ENCODE measurements at regions not wholly inside any gene's neighbourhood (a gene's known extent, or its start where the extent isn't known, plus 50 kb on each side); places are given as distances from the start of the nearest gene placed in this dataset.
"Not testable (repeated sequence)": the region's sequence is repeated elsewhere in the genome, so short reads cannot be mapped to it uniquely, and the experiment has no call there.

GRCh38 chr2:107657049-107657448, 169.6 kb upstream of the RGPD4 start:
- no peak for DNase-seq

DNA sequence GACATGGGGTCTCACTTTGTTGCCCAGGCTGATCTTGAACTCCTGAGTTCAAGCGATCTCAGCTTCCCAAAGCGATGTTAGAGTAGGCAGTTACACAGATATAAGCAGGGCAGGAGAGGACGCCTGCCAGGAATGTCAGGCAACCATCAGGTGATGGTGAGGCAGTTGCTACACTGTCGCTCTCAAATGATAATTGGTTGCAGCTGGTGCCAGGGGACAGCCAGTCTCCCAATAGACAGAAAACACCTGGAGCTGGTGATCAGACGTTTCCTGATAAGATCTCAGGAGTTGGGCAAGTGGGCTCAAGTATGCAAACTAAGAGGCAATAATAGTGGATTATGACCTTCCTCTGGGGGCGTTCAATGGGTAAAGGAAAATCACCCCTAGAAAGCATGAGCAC, 163.1 kb upstream of the RGPD4 start:
- DNase-seq: no peak

- DNase-seq: no peak
Observed at GRCh38 chr2:107669335-107669734, 157.4 kb upstream of the RGPD4 start.

GRCh38 chr2:107681936-107682335, 144.8 kb upstream of the RGPD4 start:
- DNase-seq: no peak

DNA sequence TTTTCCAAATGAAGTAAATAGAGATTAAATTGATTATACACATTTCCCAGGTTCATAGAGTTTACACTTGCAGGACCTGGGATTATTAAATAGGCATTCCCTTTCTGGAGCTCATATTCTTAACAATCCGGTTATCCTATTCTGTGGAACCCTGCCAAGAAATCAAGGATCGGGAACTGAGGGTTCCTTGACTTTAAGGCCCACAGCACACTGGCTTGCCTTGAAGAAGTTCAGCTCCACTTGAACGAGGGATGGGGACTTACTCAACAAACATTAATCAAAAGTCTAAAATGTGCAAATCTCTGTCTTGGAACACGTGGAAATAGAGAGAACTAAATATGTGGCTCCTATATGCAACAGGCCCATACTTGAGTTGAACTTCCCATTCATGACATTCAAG, 142.3 kb upstream of the RGPD4 start:
- DNase-seq: no peak

GRCh38 chr2:107685421-107685986, 141.2 kb upstream of the RGPD4 start:
- no peak for DNase-seq

DNA sequence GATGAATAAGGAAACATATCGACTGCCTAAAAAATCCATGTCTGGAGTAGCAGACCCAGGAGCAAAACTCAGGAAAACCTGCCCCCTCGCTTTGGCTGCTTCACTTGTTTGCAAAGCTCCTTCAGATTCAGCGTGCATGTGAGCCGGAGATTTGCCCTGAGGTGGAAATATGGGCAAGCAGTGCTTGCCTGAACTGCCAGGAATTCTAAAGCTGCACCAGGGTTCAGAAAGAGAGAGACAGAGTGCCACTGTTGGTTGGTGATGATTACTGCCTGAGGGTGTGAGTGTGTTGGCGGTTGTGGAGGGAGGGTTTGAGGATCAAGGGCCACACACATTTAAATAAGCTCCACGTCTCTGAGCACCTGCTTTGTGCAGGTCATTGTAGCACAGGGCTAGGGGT, 139.6 kb upstream of the RGPD4 start:
- DNase-seq: no peak

- no peak for DNase-seq
Observed at GRCh38 chr2:107688135-107688534, 138.6 kb upstream of the RGPD4 start.

DNA sequence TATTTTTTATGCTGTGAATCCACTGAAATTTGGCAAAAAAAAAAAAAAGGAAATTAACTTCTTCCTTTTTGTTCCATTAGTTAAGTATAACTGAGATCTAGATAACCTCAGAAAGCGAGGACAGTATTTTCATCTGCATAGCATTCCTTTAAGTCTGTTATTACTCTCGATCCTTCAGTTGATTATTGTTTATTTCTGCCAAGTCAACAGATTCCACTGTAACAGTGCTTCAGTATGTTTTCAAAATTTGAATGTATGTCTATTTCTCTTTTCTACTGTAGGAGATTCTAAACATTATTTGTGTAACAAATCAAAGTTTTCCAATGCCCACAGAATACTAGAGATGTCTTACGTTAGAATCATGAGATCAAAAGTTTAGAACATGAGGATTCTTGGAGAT, 133.1 kb upstream of the RGPD4 start:
- no peak for DNase-seq

- no peak for DNase-seq
Observed at GRCh38 chr2:107694667-107695066, 132.0 kb upstream of the RGPD4 start.

GRCh38 chr2:107697385-107697784, 129.3 kb upstream of the RGPD4 start:
- DNase-seq: no peak

DNA sequence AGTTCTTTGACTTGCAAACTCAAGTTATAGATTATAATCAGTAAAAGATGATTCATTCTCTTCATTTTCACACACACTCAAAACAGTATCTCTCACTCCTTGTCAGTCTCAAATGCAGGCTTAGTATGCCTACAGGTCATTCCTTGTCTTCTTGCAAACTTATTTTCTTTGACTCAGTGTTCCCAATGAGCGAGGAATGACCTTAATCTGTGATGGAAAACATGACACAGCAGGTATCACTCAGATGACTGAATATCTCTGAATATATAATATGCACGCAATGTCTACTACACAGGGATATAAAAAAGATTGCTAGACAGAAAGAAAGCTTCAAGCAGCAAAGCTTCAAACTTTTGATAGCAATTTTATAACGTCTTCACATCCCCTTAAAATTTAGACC, 127.8 kb upstream of the RGPD4 start:
- DNase-seq: no peak

- no peak for DNase-seq
Observed at GRCh38 chr2:107700073-107700472, 126.6 kb upstream of the RGPD4 start.

- no peak for DNase-seq
Observed at GRCh38 chr2:107711941-107712340, 114.8 kb upstream of the RGPD4 start.

DNA sequence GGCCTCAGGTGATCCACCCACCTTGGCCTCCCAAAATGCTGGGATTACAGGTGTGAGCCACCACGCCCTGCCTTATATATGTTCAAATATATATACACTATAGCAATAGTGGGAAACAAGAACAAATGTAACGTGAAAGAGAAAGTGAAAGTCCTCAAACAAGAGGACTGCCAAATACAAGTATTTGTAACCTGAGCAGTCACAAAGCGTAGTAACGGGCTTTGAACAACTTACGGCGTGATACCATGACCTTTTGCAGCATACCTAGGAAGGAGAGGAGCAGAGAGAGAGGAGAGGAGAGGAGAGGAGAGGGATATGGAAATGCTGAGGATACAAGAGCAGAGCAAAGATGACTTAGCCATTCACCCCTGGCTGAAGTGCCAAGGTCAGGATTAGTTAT, 113.8 kb upstream of the RGPD4 start:
- DNase-seq: no peak

- no peak for DNase-seq
Observed at GRCh38 chr2:107717661-107718060, 109.0 kb upstream of the RGPD4 start.

GRCh38 chr2:107719141-107719540, 107.6 kb upstream of the RGPD4 start:
- DNase-seq: no peak

- no peak for DNase-seq
Observed at GRCh38 chr2:107719836-107720235, 106.9 kb upstream of the RGPD4 start.

DNA sequence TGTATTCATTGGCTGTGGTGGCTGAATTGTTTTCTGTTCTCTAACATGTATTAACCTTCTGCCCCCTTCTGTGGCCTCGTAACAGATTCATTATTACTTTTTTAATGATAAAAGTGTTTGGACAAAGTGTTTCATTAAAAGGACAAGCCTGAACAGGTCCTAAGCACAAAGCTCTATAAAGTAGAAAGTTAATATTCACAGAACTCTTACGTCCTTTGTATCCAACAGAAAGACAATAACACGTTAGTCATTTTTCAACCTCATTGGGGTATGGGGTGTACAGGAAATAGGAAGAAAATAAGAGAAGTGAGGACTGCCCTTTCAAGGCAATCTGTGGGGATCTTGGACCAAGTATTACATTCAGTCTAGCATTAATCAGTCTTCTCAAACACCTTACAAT, 105.5 kb upstream of the RGPD4 start:
- no peak for DNase-seq

GRCh38 chr2:107721586-107721985, 105.1 kb upstream of the RGPD4 start:
- no peak for DNase-seq

DNA sequence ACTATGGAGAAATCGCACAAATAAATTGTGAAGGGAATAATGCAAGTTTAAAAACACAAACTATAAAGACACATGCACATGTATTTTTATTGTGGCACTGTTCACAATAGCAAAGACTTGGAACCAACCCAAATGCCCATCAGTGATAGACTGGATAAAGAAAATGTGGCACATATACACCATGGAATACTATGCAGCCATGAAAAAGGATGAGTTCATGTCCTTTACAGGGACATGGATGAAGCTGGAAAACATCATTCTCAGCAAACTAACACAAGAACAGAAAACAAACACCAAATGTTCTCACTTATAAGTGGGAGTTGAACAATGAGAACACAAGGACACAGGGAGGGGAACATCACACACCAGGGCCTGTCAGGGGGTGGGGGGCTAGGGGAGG, 100.9 kb upstream of the RGPD4 start:
- not testable (repeated sequence) for DNase-seq

DNA sequence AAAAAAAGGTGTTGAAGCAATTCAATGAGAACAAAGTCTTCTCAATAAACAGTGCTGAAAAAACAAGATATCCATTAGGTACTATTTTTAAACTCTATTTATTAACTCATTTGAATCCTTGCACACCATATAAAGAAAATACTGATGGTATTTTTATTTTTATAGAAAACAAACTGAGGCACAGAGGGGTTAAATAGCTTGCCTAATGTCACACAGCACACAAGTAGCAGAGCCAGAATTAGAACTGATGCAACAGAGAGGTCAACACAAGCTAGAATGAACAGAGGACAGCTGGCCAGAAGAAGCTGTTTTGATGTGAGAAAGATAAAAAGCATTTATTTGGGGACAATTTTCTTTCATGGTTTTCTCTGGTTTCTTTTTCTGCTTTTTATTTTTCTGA, 99.4 kb upstream of the RGPD4 start:
- DNase-seq: no peak

GRCh38 chr2:107728586-107728985, 98.1 kb upstream of the RGPD4 start:
- DNase-seq: no peak

- DNase-seq: no peak
Observed at GRCh38 chr2:107729440-107729839, 97.3 kb upstream of the RGPD4 start.

- peak; percentile 1 to 4 for DNase-seq
Observed at GRCh38 chr2:107730898-107731297, 95.8 kb upstream of the RGPD4 start.

DNA sequence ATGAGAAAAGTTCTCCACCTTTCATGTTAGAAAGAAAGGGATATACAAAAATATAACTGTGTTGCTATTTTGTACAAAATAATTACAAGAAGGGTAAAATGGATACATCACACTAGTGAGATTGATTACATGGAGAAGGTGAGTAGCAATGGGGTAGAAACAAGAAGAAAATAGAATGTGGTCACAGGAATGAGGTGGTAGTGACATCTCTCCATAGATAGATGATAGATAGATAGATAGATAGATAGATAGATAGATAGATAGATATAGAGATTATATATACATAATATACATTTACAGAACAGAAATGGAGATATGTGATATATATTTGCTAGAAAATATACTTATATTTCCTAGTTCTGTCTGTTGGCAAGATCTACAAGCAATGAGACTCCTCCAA, 95.3 kb upstream of the RGPD4 start:
- no peak for DNase-seq
